GM10266 (cell line): ENCODE measurements at regions not wholly inside any gene's neighbourhood (a gene's known extent, or its start where the extent isn't known, plus 50 kb on each side); places are given as distances from the start of the nearest gene placed in this dataset.

Experiments used
- DNase-seq: peaks from one replicate; pipeline ENCODE4 v3.0.0; 2012; ENCODE audit errors: extremely low spot score
- CTCF ChIP-seq: IDR thresholded peaks from 2 replicates; pipeline ENCODE4 v1.5.1; 2012; ENCODE audit warnings: mild to moderate bottlenecking, low read depth; ENCODE audit not compliant: control insufficient read depth, insufficient read depth; ENCODE audit errors: missing control alignments

- no peak for DNase-seq
- TF ChIP-seq CTCF: no peak
These were observed 156.5 kb upstream of the PLEKHG7 start for GRCh38 chr12:92546259-92546634.

- no peak for DNase-seq
- no peak for TF ChIP-seq CTCF
These were observed 158.5 kb upstream of the PLEKHG7 start for GRCh38 chr12:92544322-92544721.

GRCh38 chr12:92543840-92544239, 158.9 kb upstream of the PLEKHG7 start:
- DNase-seq: no peak
- no peak for TF ChIP-seq CTCF

- TF ChIP-seq CTCF: no peak
- no peak for DNase-seq
These were observed 159.4 kb upstream of the PLEKHG7 start for GRCh38 chr12:92543359-92543758.

- no peak for DNase-seq
- no peak for TF ChIP-seq CTCF
These were observed 161.1 kb upstream of the PLEKHG7 start for GRCh38 chr12:92541731-92542130.

- no peak for DNase-seq
These were observed 161.9 kb upstream of the PLEKHG7 start for GRCh38 chr12:92540782-92541423.

More at GRCh38 chr12:92540782-92541423, 161.9 kb upstream of the PLEKHG7 start:
- TF ChIP-seq CTCF: no peak
